ENCODE measurements at regions not wholly inside any gene's neighbourhood (a gene's known extent, or its start where the extent isn't known, plus 50 kb on each side); places are given as distances from the start of the nearest gene placed in this dataset.

DNA sequence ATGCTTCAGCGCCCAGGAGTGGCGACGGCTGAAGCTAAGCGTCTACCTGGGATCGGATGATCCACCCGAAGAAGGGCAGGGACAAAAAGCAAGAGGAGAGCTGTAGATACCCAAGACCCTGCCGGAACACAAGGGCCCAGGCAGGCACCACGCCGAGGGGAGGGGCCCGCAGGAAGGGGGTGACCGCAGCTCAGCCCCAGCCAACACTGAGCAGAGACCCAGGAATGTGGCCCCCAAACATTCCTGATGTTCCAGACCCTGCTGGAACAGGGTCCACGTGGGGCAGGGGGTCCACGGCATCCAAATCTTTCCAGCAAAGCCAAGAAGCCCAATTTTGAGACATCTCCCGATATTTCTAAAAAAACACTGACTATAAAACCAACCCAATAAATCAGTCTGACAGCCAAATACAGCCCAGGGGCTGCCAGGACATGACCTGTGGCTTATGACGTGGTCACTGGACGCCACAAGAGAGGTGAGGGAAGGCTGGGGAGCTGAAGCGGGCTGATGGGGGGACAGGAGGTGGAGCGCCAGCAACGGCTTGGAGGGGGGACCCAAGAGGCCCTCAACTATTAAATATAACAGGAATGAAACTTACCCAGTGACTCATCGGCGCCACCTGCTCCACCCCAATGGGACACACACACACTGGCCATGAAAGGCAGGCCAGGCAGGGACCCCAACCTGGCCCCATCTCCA is 58.9 kb downstream of the NCOR2 start:
- peak overlapping the region; percentile 97 for H3K27ac Mint-ChIP-seq
- ChIA-PET POLR2A (no interaction called here), CTCF (interaction anchor here (1.1 to 1.3 kb wide), 3 partner anchors 124 to 243 kb away, joined by 3 to 5 read pairs (median 4); no protein-coding TSS in a partner anchor)
- no peaks in the 10 kb centered on the region for H3K9me3 Mint-ChIP-seq
- no peaks in the 10 kb centered on the region for H3K27me3 Mint-ChIP-seq (ENCODE audit: low read depth)
- H3K4me3 Mint-ChIP-seq, result no peak overlapping the region
- DNase-seq (ENCODE audit: low spot score) (no peak), ATAC-seq (no peak)
- peaks cover 85% of the 10 kb centered on the region for H3K4me1 Mint-ChIP-seq
- TF ChIP-seq NFE2L1 (CRISPR knock-in tag; IDR thresholded peaks at IDR 0.05) (no peak), ZNF416 (CRISPR knock-in tag; IDR thresholded peaks at IDR 0.05) (no peak), HMGA2 (CRISPR knock-in tag; IDR thresholded peaks at IDR 0.05) (no peak), SMAD4 (CRISPR knock-in tag; IDR thresholded peaks at IDR 0.05) (no peak), GRHL2 (CRISPR knock-in tag; IDR thresholded peaks at IDR 0.05; ENCODE audit: insufficient replicate concordance, severe bottlenecking) (no peak), TEAD4 (CRISPR knock-in tag; IDR thresholded peaks at IDR 0.05) (no peak), ZNF219 (CRISPR knock-in tag; IDR thresholded peaks at IDR 0.05; ENCODE audit: borderline replicate concordance) (no peak), ZNF396 (CRISPR knock-in tag; IDR thresholded peaks at IDR 0.05; ENCODE audit: borderline replicate concordance) (no peak), OVOL2 (CRISPR knock-in tag; IDR thresholded peaks at IDR 0.05; ENCODE audit: borderline replicate concordance) (no peak)
- TF ChIP-seq, protein P1, sequence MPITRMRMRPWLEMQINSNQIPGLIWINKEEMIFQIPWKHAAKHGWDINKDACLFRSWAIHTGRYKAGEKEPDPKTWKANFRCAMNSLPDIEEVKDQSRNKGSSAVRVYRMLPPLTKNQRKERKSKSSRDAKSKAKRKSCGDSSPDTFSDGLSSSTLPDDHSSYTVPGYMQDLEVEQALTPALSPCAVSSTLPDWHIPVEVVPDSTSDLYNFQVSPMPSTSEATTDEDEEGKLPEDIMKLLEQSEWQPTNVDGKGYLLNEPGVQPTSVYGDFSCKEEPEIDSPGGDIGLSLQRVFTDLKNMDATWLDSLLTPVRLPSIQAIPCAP (CRISPR knock-in tag; IDR thresholded peaks at IDR 0.05), result no peak
- TF ChIP-seq, protein P2, sequence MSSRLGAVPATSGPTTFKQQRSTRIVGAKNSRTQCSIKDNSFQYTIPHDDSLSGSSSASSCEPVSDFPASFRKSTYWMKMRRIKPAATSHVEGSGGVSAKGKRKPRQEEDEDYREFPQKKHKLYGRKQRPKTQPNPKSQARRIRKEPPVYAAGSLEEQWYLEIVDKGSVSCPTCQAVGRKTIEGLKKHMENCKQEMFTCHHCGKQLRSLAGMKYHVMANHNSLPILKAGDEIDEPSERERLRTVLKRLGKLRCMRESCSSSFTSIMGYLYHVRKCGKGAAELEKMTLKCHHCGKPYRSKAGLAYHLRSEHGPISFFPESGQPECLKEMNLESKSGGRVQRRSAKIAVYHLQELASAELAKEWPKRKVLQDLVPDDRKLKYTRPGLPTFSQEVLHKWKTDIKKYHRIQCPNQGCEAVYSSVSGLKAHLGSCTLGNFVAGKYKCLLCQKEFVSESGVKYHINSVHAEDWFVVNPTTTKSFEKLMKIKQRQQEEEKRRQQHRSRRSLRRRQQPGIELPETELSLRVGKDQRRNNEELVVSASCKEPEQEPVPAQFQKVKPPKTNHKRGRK (CRISPR knock-in tag; IDR thresholded peaks at IDR 0.05; ENCODE audit: borderline replicate concordance), result no peak
- TF ChIP-seq, protein P3, sequence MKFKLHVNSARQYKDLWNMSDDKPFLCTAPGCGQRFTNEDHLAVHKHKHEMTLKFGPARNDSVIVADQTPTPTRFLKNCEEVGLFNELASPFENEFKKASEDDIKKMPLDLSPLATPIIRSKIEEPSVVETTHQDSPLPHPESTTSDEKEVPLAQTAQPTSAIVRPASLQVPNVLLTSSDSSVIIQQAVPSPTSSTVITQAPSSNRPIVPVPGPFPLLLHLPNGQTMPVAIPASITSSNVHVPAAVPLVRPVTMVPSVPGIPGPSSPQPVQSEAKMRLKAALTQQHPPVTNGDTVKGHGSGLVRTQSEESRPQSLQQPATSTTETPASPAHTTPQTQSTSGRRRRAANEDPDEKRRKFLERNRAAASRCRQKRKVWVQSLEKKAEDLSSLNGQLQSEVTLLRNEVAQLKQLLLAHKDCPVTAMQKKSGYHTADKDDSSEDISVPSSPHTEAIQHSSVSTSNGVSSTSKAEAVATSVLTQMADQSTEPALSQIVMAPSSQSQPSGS (CRISPR knock-in tag; IDR thresholded peaks at IDR 0.05; ENCODE audit: borderline replicate concordance, low read depth), result no peak
- TF ChIP-seq, protein P4, sequence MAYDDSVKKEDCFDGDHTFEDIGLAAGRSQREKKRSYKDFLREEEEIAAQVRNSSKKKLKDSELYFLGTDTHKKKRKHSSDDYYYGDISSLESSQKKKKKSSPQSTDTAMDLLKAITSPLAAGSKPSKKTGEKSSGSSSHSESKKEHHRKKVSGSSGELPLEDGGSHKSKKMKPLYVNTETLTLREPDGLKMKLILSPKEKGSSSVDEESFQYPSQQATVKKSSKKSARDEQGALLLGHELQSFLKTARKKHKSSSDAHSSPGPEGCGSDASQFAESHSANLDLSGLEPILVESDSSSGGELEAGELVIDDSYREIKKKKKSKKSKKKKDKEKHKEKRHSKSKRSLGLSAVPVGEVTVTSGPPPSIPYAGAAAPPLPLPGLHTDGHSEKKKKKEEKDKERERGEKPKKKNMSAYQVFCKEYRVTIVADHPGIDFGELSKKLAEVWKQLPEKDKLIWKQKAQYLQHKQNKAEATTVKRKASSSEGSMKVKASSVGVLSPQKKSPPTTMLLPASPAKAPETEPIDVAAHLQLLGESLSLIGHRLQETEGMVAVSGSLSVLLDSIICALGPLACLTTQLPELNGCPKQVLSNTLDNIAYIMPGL (CRISPR knock-in tag; IDR thresholded peaks at IDR 0.05), result no peak
- peaks cover 4% of the 10 kb centered on the region for H3K36me3 Mint-ChIP-seq

DNA sequence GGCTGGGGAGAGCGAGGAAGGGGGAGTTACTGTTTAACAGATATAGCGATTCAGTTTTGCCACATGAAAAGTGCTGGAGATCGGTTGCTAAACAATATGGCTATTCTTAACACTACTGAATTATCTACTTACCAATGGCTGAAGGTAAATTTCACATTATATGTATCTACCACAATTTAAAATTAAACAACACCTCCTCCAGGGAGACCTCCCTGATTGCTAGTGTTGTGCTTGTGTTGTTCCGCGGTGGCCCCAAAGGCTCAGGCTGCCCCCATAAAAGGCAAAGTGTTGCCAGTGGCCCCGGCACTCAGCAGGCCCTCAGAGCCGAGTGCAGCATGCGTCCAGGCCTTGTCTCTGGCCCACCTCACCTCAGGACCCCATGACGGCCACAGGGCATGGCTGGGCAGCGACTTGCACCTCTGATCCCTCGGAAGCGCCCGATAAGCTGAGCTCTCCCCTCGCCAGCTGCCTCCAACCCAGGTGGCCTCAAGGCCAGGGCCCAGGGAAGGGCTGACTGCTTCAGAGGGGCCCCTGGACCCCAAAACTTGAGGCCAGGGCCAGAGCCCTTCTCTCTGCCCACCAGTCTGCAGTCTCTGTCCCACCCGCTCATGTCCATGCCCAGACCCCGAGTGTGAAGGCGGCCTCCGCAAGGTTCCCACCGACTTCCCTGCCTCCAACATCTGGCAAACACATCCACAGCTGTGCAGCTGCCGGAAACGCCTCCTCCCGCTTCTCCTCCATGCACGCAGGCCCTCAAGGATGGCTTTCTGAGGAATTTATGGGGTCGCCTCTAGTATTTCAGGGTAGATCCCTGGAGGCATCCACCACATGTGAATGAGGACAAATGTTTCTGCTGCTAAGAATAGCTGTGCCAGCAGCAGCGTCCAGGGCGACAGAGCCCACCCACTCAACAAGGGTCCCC is 60.0 kb downstream of the NCOR2 start:
- H3K4me3 Mint-ChIP-seq, result no peak overlapping the region
- H3K27ac Mint-ChIP-seq, result peak overlapping the region; percentile 98
- no peaks in the 10 kb centered on the region for H3K9me3 Mint-ChIP-seq

More for the DNA sequence above, 60.0 kb downstream of the NCOR2 start:
- peaks cover 85% of the 10 kb centered on the region for H3K4me1 Mint-ChIP-seq
- DNase-seq (ENCODE audit: low spot score), result no peak
- H3K36me3 Mint-ChIP-seq, result peaks cover 4% of the 10 kb centered on the region
- ChIA-PET POLR2A (interaction anchor here (1.1 kb wide), 1 partner anchor 19 kb away, joined by 5 read pairs; no protein-coding TSS in a partner anchor), CTCF (interaction anchor here (1.2 kb wide), 1 partner anchor 244 kb away, joined by 4 read pairs; no protein-coding TSS in a partner anchor)
- no peak for ATAC-seq
- no peak for TF ChIP-seq ELF4 (CRISPR knock-in tag; IDR thresholded peaks at IDR 0.05; ENCODE audit: low read depth)
- no peak for TF ChIP-seq PRRX2 (CRISPR knock-in tag; IDR thresholded peaks at IDR 0.05)
- no peak for TF ChIP-seq ZNF138 (CRISPR knock-in tag; conservative IDR thresholded peaks at IDR 0.05)
- TF ChIP-seq ZNF396 (CRISPR knock-in tag; IDR thresholded peaks at IDR 0.05; ENCODE audit: borderline replicate concordance), result no peak
- TF ChIP-seq SP1 (CRISPR knock-in tag; conservative IDR thresholded peaks at IDR 0.05), result no peak
- TF ChIP-seq ZNF121 (CRISPR knock-in tag; IDR thresholded peaks at IDR 0.05), result no peak
- TF ChIP-seq, protein P1 (CRISPR knock-in tag; IDR thresholded peaks at IDR 0.05), result no peak
- H3K27me3 Mint-ChIP-seq (ENCODE audit: low read depth), result no peaks in the 10 kb centered on the region

Measured in WTC11 (cell line).